ENCODE measurements at regions not wholly inside any gene's neighbourhood (a gene's known extent, or its start where the extent isn't known, plus 50 kb on each side); places are given as distances from the start of the nearest gene placed in this dataset.

DNA sequence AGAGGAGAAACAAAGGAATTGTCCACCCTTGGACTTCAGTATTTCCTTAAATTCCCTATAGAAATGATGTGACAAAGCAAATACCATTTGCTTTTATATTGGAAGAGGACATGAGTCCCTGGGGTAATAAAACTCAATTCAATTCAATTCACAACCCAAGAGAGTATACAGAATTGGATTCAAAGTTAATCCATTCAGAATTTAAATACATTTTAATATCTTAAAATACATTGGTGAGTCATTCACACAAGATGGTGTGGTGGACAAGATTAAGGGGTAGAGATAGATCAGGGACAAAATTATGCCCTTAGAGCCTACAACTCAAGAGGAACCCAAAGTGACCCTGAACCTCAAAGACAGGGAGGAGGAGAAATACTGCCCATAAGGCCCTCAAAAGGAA, 495.0 kb upstream of the TMPO start:
- Mint-ChIP-seq H3K4me1 (ENCODE audit: low read depth, unreplicated experiment) (no peaks in the 10 kb centered on the region), H3K27me3 (ENCODE audit: unreplicated experiment) (peaks cover 2% of the 10 kb centered on the region), H3K27ac (ENCODE audit: unreplicated experiment) (no peak overlapping the region), H3K4me3 (ENCODE audit: unreplicated experiment) (no peak overlapping the region), H3K9me3 (ENCODE audit: unreplicated experiment) (no peaks in the 10 kb centered on the region), H3K36me3 (ENCODE audit: unreplicated experiment) (no peaks in the 10 kb centered on the region)
- no peak for DNase-seq
- TF ChIP-seq, protein P1, sequence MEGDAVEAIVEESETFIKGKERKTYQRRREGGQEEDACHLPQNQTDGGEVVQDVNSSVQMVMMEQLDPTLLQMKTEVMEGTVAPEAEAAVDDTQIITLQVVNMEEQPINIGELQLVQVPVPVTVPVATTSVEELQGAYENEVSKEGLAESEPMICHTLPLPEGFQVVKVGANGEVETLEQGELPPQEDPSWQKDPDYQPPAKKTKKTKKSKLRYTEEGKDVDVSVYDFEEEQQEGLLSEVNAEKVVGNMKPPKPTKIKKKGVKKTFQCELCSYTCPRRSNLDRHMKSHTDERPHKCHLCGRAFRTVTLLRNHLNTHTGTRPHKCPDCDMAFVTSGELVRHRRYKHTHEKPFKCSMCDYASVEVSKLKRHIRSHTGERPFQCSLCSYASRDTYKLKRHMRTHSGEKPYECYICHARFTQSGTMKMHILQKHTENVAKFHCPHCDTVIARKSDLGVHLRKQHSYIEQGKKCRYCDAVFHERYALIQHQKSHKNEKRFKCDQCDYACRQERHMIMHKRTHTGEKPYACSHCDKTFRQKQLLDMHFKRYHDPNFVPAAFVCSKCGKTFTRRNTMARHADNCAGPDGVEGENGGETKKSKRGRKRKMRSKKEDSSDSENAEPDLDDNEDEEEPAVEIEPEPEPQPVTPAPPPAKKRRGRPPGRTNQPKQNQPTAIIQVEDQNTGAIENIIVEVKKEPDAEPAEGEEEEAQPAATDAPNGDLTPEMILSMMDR (IDR thresholded peaks at IDR 0.05; ENCODE audit: partially characterized antibody, unreplicated experiment), result no peak

DNA sequence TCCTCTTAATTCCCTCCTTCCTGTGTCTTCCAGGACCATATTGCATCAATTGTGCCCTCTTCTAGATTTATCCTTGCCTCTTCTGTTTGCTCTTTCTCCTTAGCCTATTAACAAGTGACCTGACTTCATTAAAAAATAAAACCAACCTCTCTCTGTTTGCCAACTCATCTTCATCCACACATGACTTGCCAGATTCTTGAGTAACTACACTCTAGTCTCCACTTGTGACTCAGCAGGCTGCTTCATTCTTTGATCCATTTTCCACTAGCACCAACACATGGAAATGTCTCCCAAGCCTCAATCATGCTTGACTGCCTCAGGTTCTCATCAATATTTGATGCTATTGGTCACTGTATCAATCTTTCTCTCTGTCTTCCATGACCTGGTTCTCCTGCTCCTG, 492.4 kb upstream of the TMPO start:
- peaks cover 2% of the 10 kb centered on the region for H3K27me3 Mint-ChIP-seq (ENCODE audit: unreplicated experiment)
- no peak overlapping the region for H3K4me3 Mint-ChIP-seq (ENCODE audit: unreplicated experiment)
- no peak for DNase-seq
- H3K9me3 Mint-ChIP-seq (ENCODE audit: unreplicated experiment), result no peaks in the 10 kb centered on the region
- H3K4me1 Mint-ChIP-seq (ENCODE audit: low read depth, unreplicated experiment), result no peaks in the 10 kb centered on the region
- no peak overlapping the region for H3K27ac Mint-ChIP-seq (ENCODE audit: unreplicated experiment)
- TF ChIP-seq, protein P1 (IDR thresholded peaks at IDR 0.05; ENCODE audit: partially characterized antibody, unreplicated experiment), result no peak
- no peaks in the 10 kb centered on the region for H3K36me3 Mint-ChIP-seq (ENCODE audit: unreplicated experiment)

DNA sequence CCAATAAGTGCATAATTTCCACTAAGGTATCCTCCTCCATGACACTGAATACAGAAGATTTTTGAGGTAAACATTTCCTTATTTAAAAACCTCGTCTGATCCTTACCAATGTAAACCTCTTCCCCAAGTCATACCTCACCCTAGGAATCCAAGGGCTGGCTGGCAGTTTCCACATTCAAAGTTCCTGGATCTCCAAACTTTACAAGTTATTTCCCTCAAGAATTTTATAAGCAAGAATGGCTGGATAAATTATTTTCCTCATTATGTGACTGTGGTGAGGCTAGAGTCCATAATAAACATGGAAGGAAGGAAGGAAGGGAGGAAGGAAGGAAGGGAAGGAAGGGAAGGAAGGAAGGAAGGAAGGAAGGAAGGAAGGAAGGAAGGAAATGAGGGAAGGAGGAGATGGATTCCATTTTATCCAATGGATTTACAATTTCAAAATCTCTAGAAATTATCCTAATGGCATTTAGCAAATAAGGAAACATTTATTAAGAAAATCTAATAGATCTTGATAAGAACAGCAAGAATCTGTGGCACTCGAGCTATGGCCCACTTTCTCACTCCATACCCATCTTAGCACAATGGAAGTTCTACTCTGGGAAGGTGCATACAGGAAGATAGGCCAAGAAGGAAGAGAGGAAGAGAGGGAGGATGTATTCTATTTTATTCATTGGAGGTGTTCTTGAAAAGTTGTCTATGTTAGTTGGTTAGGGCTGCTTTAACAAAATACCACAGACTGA, 477.8 kb upstream of the TMPO start:
- Mint-ChIP-seq H3K9me3 (ENCODE audit: unreplicated experiment) (no peaks in the 10 kb centered on the region), H3K36me3 (ENCODE audit: unreplicated experiment) (peaks cover 4% of the 10 kb centered on the region), H3K27me3 (ENCODE audit: unreplicated experiment) (peaks cover 1% of the 10 kb centered on the region), H3K4me3 (ENCODE audit: unreplicated experiment) (no peak overlapping the region), H3K27ac (ENCODE audit: unreplicated experiment) (no peak overlapping the region), H3K4me1 (ENCODE audit: low read depth, unreplicated experiment) (no peaks in the 10 kb centered on the region)
- DNase-seq, result no peak
- TF ChIP-seq, protein P1 (IDR thresholded peaks at IDR 0.05; ENCODE audit: partially characterized antibody, unreplicated experiment), result no peak

DNA sequence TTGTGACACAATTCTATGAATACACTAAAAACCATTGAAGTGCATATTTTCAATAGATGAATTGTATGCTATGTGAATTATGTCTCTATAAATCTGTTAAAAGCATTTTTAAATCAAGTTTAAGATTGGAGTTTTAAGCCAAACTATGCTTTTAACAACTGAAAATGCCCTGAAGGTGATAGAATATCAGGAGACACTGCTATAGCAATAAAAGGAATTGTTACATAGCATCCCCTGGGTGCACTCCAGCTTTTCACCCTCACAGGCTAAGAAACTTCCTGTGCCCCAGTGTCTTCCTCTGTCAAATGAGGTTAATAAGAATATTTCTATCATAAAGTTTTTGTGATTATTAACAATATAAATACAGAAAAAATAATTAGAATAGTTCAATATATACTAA, 472.7 kb upstream of the TMPO start:
- H3K4me3 Mint-ChIP-seq (ENCODE audit: unreplicated experiment), result no peak overlapping the region

DNA sequence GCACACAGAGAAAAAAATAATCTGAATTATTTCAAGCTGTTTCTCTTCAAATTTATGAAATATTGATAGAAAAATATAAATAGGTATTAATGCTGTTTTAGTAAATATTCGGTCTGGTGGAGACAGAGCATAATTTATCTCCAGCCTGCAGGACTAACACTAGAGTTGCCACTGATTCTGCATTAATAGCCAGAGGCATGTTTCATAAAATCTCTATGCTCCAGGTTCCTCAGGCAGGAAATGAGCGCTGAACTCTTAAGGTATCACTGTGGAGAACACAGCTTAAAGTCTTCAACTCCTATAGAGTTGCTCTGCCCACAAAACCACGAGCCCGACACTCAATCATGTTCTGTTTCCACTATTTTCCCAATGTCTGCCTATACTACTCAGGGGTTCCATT, 470.0 kb upstream of the TMPO start:
- peaks cover 3% of the 10 kb centered on the region for H3K9me3 Mint-ChIP-seq (ENCODE audit: unreplicated experiment)
- no peaks in the 10 kb centered on the region for H3K4me1 Mint-ChIP-seq (ENCODE audit: low read depth, unreplicated experiment)
- no peaks in the 10 kb centered on the region for H3K36me3 Mint-ChIP-seq (ENCODE audit: unreplicated experiment)

More for the DNA sequence above, 472.7 kb upstream of the TMPO start:
- H3K9me3 Mint-ChIP-seq (ENCODE audit: unreplicated experiment), result no peaks in the 10 kb centered on the region
- peaks cover 4% of the 10 kb centered on the region for H3K36me3 Mint-ChIP-seq (ENCODE audit: unreplicated experiment)
- H3K27ac Mint-ChIP-seq (ENCODE audit: unreplicated experiment), result no peak overlapping the region
- no peak for DNase-seq
- TF ChIP-seq, protein P1 (IDR thresholded peaks at IDR 0.05; ENCODE audit: partially characterized antibody, unreplicated experiment), result no peak
- H3K27me3 Mint-ChIP-seq (ENCODE audit: unreplicated experiment), result no peaks in the 10 kb centered on the region
- H3K4me1 Mint-ChIP-seq (ENCODE audit: low read depth, unreplicated experiment), result no peaks in the 10 kb centered on the region

More for the DNA sequence above, 470.0 kb upstream of the TMPO start:
- Mint-ChIP-seq H3K27ac (ENCODE audit: unreplicated experiment) (no peak overlapping the region), H3K4me3 (ENCODE audit: unreplicated experiment) (no peak overlapping the region), H3K27me3 (ENCODE audit: unreplicated experiment) (no peaks in the 10 kb centered on the region)
- no peak for DNase-seq
- TF ChIP-seq, protein P1 (IDR thresholded peaks at IDR 0.05; ENCODE audit: partially characterized antibody, unreplicated experiment), result no peak

All from glutamatergic neuron (in vitro differentiated cells).